Upper lobe of right lung (tissue), 1 donor: ENCODE measurements at regions not wholly inside any gene's neighbourhood (a gene's known extent, or its start where the extent isn't known, plus 50 kb on each side); places are given as distances from the start of the nearest gene placed in this dataset.

Experiments used
- ATAC-seq: fragments of 200-7000 bp; cut with Tn5 transposase; one replicate; pipeline ENCODE4 v1.9.1; 2020; ENCODE audit warnings: mild to moderate bottlenecking, moderate library complexity
- DNase-seq: peaks from one replicate; pipeline ENCODE4 v3.0.0-alpha.2; 2020
- H3K27ac ChIP-seq: fragments of 200-600 bp; one replicate; pipeline ENCODE4 v1.8.0; 2022
- H3K27me3 ChIP-seq: fragments of 200-600 bp; one replicate; pipeline ENCODE4 v1.8.0; 2022; ENCODE audit warnings: mild to moderate bottlenecking
- H3K36me3 ChIP-seq: fragments of 200-600 bp; one replicate; pipeline ENCODE4 v1.8.0; 2022
- H3K4me1 ChIP-seq: fragments of 200-600 bp; one replicate; pipeline ENCODE4 v1.8.0; 2022
- H3K4me3 ChIP-seq: fragments of 200-600 bp; one replicate; pipeline ENCODE4 v1.8.0; 2022; ENCODE audit warnings: mild to moderate bottlenecking
- H3K9me3 ChIP-seq: fragments of 200-600 bp; one replicate; pipeline ENCODE4 v1.8.0; 2022
- intact Hi-C: fragments of 100-400 bp; cut with DNase I; formaldehyde crosslinking; loops from one replicate; pipeline ENCODE4 v1.11.0; 2022
- TF ChIP-seq, protein P1 (sequence below): fragments of 200-600 bp; IDR thresholded peaks from one replicate; pipeline ENCODE4 v1.8.0; 2022; ENCODE audit warnings: antibody characterized with exemption
- donor health status: DM: no; HTN: yes; CAD: no; lungs with severe emphysema.

DNA sequence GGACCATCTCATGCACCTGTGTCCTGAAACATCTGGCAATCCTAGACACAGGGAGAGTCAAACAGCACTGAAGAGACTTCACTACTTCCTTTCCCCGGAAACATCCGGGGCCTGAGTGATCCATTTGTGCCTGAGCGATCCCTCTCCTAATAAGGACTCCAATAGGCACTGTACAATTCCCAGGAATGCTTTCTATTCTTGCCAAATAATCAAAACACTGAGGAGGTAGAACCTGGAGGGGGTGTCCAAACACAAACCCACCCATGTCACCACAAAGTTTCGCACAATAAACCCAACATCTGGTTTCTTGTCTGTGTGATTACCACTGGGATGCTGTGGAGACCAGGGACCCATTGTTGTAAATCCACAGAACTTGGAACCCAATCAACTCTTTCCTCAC is 205.0 kb downstream of the OPA1 start:
- H3K27me3 ChIP-seq = no peaks in the 10 kb centered on the region
- no peak for DNase-seq
- no peak overlapping the region for H3K4me3 ChIP-seq
- H3K36me3 ChIP-seq = no peaks in the 10 kb centered on the region
- TF ChIP-seq, protein P1, sequence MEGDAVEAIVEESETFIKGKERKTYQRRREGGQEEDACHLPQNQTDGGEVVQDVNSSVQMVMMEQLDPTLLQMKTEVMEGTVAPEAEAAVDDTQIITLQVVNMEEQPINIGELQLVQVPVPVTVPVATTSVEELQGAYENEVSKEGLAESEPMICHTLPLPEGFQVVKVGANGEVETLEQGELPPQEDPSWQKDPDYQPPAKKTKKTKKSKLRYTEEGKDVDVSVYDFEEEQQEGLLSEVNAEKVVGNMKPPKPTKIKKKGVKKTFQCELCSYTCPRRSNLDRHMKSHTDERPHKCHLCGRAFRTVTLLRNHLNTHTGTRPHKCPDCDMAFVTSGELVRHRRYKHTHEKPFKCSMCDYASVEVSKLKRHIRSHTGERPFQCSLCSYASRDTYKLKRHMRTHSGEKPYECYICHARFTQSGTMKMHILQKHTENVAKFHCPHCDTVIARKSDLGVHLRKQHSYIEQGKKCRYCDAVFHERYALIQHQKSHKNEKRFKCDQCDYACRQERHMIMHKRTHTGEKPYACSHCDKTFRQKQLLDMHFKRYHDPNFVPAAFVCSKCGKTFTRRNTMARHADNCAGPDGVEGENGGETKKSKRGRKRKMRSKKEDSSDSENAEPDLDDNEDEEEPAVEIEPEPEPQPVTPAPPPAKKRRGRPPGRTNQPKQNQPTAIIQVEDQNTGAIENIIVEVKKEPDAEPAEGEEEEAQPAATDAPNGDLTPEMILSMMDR = no peak
- H3K9me3 ChIP-seq = no peaks in the 10 kb centered on the region
- intact Hi-C loops = no loop called here
- no peak for ATAC-seq
- H3K27ac ChIP-seq = no peak overlapping the region
- peaks cover 6% of the 10 kb centered on the region for H3K4me1 ChIP-seq

DNA sequence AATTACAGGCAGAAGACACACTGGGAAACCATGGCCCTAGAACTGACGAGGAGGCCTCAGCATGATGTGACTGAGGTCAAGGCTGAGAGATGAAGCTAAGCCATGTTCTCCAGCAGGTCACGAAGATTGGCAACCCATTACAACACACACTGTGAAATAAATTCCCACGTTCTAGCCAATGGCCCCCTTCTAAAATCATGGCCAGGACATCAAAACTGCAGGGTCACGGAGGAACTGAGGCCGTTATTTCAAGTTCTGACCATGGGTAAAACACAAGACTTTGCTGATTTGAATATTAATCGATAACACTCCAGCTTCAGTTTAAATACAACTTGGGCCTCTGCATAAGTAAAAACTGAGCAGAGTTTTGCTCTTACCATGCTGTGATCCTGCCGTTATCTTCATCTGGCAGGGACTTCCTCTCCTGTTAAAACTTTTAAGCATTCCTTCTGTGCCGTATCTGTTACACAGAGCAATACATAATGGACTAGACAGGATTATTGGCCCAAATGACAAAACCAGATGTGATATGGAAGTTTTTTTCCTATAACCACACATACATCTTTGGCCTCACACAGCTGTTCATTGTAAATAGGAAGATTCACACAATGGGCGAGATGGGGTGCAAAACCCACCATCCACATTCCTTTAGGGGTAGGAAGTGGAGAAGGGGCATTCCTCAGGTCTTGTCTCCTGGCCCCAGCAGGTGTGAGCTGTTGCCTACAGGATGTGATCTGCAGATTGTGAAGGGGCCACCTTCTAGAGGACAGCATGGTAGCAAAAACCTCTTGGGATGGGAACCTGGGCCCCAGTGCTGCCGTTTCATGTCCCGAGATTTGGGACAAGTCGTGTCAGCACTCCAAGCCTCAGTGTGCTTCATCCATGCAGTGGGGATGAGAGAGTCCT is 207.4 kb downstream of the OPA1 start:
- TF ChIP-seq, protein P1 = no peak

DNA sequence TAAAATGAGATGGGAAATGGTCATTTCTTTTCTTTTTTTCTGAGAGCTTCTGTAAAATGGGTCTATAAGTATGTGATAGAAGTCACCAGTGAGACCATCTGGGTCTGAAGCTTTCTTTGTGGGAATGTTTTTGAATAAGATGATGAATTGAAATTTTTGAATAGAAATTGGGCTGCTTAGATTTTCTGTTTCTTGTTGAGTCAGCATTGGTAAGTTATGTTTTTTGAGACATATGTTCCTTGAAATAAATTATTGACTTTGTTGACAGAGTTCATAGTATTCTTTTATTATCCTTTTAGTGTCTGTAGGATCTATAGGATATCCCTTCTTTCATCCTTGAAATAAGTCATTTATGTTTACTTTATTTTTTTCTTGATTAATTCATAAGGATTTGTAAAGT is 208.1 kb downstream of the OPA1 start:
- no peaks in the 10 kb centered on the region for H3K9me3 ChIP-seq
- intact Hi-C loops = no loop called here
- ATAC-seq (no peak), DNase-seq (no peak)
- H3K27ac ChIP-seq = no peak overlapping the region
- no peaks in the 10 kb centered on the region for H3K36me3 ChIP-seq
- H3K4me1 ChIP-seq = no peaks in the 10 kb centered on the region
- no peaks in the 10 kb centered on the region for H3K27me3 ChIP-seq
- no peak overlapping the region for H3K4me3 ChIP-seq
- TF ChIP-seq, protein P1 = no peak

More for the DNA sequence above, 207.4 kb downstream of the OPA1 start:
- no peaks in the 10 kb centered on the region for H3K27me3 ChIP-seq
- ATAC-seq (no peak), DNase-seq (no peak)
- H3K9me3 ChIP-seq = no peaks in the 10 kb centered on the region
- H3K4me1 ChIP-seq = no peaks in the 10 kb centered on the region
- no peak overlapping the region for H3K4me3 ChIP-seq
- no peak overlapping the region for H3K27ac ChIP-seq
- no peaks in the 10 kb centered on the region for H3K36me3 ChIP-seq
- intact Hi-C loops = no loop called here

DNA sequence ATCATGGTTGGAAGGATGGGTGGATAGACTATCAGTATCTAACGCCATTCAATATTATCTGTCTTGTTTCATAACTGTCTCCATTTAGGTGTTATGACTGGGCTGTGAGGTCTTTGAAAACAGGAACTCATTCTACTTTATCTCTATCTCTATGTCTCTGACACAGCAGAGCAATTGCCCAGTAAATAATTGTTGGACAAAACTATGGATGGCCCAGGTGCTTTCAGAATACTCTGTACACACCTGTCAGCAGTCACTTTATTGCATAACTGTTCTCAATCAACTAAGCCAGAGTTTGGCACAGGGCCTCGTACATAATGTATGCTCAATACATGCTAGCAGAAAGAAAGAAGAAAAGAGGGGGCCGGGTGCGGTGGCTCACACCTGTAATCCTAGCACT is 210.3 kb downstream of the OPA1 start:
- DNase-seq (no peak), ATAC-seq (no peak)
- intact Hi-C loops = no loop called here
- Histone ChIP-seq H3K27ac (no peak overlapping the region), H3K4me3 (no peak overlapping the region), H3K4me1 (no peaks in the 10 kb centered on the region), H3K36me3 (no peaks in the 10 kb centered on the region), H3K27me3 (no peaks in the 10 kb centered on the region), H3K9me3 (no peaks in the 10 kb centered on the region)
- TF ChIP-seq, protein P1 = no peak

DNA sequence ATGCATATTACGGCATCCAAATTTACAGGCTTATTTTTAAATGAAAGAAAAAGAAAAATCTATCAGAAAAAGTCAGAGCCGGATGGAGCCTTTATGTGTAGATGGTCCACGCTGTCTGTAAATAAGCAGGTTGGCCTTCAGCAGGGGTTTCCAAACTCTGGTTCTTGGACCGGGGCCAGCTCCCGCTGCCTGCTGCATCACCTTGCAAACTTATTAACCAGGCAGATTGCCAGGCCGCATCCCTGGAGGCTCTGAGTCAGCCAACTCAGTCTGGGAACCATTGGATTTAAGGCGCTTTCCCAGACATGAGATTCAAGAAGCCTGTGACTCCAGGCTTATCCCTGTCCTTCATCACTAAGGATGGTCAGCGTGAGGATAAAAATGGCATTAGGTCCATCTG is 212.4 kb downstream of the OPA1 start:
- no peaks in the 10 kb centered on the region for H3K9me3 ChIP-seq
- ATAC-seq (no peak), DNase-seq (no peak)
- no peaks in the 10 kb centered on the region for H3K36me3 ChIP-seq
- no peaks in the 10 kb centered on the region for H3K4me1 ChIP-seq
- H3K27ac ChIP-seq = no peak overlapping the region
- intact Hi-C loops = no loop called here
- TF ChIP-seq, protein P1 = no peak
- no peak overlapping the region for H3K4me3 ChIP-seq
- H3K27me3 ChIP-seq = no peaks in the 10 kb centered on the region
